NCI-H187 (cell line): ENCODE measurements at regions not wholly inside any gene's neighbourhood (a gene's known extent, or its start where the extent isn't known, plus 50 kb on each side); places are given as distances from the start of the nearest gene placed in this dataset.

ENCODE experiments used
- DNase-seq, 2 experiments: peaks; one replicate each; lab custom pipeline; 2025; lab: John Stamatoyannopoulos, UW

- DNase-seq: no peak
These were observed 611.6 kb upstream of the CADM1 start for GRCh38 chr11:116115801-116116200.

GRCh38 chr11:116114198-116114651, 610.0 kb upstream of the CADM1 start:
- DNase-seq: no peak

GRCh38 chr11:116112087-116112935, 608.1 kb upstream of the CADM1 start:
- no peak for DNase-seq

GRCh38 chr11:116111546-116111945, 607.3 kb upstream of the CADM1 start:
- DNase-seq: no peak

GRCh38 chr11:116110802-116111201, 606.6 kb upstream of the CADM1 start:
- DNase-seq: no peak

- DNase-seq: no peak
These were observed 606.1 kb upstream of the CADM1 start for GRCh38 chr11:116110356-116110755.

- no peak for DNase-seq
These were observed 605.0 kb upstream of the CADM1 start for GRCh38 chr11:116109228-116109627.

GRCh38 chr11:116108161-116108560, 603.9 kb upstream of the CADM1 start:
- no peak for DNase-seq

GRCh38 chr11:116107229-116107628, 603.0 kb upstream of the CADM1 start:
- DNase-seq: no peak

GRCh38 chr11:116104498-116105174, 600.4 kb upstream of the CADM1 start:
- DNase-seq: no peak

- DNase-seq: no peak
These were observed 597.7 kb upstream of the CADM1 start for GRCh38 chr11:116101902-116102301.

- DNase-seq: no peak
These were observed 595.8 kb upstream of the CADM1 start for GRCh38 chr11:116100016-116100415.

GRCh38 chr11:116099541-116099940, 595.3 kb upstream of the CADM1 start:
- DNase-seq: no peak

- DNase-seq: no peak
These were observed 592.2 kb upstream of the CADM1 start for GRCh38 chr11:116096272-116096995.

GRCh38 chr11:116093481-116094270, 589.5 kb upstream of the CADM1 start:
- no peak for DNase-seq

GRCh38 chr11:116093065-116093464, 588.9 kb upstream of the CADM1 start:
- no peak for DNase-seq

- DNase-seq: no peak
These were observed 582.2 kb upstream of the CADM1 start for GRCh38 chr11:116086426-116086825.

- DNase-seq: no peak
These were observed 580.9 kb upstream of the CADM1 start for GRCh38 chr11:116085031-116085635.

- no peak for DNase-seq
These were observed 580.3 kb upstream of the CADM1 start for GRCh38 chr11:116084511-116084910.

GRCh38 chr11:116082256-116082655, 578.0 kb upstream of the CADM1 start:
- no peak for DNase-seq

- no peak for DNase-seq
These were observed 575.4 kb upstream of the CADM1 start for GRCh38 chr11:116079580-116079979.
